Stimulated activated CD4-positive, alpha-beta T cell treated with anti-CD3 and anti-CD28 coated beads, TNF-alpha, amount 100 ng/mL, for 48 hours (primary cell): ENCODE measurements at regions not wholly inside any gene's neighbourhood (a gene's known extent, or its start where the extent isn't known, plus 50 kb on each side); places are given as distances from the start of the nearest gene placed in this dataset.
"Not testable (repeated sequence)": the region's sequence is repeated elsewhere in the genome, so short reads cannot be mapped to it uniquely, and the experiment has no call there.

Source experiments
- DNase-seq, 3 donors: peaks; one replicate each; pipeline ENCODE4 v3.0.0-alpha.2; 2020; ENCODE audit warnings: low read depth in 3 of 3

- no peak for DNase-seq
Measured at GRCh38 chr16:26717826-26718225, 348.9 kb upstream of the C16orf82 start.

- DNase-seq: no peak
Measured at GRCh38 chr16:26721290-26721689, 345.4 kb upstream of the C16orf82 start.

DNA sequence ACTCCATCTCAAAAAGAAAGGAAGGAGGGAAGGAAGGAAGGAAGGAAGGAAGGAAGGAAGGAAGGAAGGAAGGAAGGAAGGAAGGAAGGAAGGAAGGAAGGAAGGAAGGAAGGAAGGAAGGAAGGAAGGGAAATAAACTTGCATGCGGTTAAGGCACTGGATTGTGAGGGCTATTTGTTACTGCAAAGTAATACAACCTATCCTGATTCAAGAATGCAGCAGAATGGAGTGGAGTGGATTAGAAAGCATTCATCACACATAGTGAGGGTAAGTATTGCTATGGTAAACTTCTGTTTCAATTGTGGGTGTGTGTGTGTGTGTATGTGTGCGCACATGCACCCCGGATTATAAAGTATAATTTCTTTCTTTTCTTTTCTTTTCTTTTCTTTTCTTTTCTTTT is 344.8 kb upstream of the C16orf82 start:
- not testable (repeated sequence) for DNase-seq

- DNase-seq: no peak
Measured at GRCh38 chr16:26724189-26724588, 342.5 kb upstream of the C16orf82 start.

- DNase-seq: no peak
Measured at GRCh38 chr16:26727848-26728247, 338.9 kb upstream of the C16orf82 start.

DNA sequence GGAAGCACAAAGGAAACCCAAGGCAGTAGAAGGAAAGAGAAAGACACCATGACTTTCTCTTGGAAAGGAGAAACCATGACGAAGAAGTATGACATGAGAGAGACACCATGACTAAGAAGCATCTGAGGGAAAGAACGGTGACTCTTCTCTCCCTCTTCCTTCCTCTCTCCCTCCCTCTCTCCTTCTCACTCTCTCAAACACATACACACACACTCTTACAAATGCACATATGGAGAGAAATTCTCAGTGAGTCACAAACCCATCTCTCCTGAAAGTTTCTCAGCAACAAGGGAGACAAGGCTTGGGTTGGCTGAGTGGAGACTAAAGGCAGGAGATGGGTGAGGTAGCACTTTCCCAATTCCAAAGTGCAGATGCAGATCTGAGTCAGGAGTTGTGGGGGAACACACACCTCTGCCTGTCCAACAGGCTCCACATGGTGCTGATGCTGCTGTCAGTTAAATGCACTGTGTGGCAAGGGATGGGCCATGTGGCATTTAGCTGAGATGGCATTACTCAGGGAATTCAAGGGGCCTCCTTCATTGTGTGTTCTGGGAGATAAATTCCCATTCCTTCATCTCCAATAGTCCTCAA is 336.7 kb upstream of the C16orf82 start:
- DNase-seq: no peak

- DNase-seq: no peak
Measured at GRCh38 chr16:26731729-26732128, 335.0 kb upstream of the C16orf82 start.

DNA sequence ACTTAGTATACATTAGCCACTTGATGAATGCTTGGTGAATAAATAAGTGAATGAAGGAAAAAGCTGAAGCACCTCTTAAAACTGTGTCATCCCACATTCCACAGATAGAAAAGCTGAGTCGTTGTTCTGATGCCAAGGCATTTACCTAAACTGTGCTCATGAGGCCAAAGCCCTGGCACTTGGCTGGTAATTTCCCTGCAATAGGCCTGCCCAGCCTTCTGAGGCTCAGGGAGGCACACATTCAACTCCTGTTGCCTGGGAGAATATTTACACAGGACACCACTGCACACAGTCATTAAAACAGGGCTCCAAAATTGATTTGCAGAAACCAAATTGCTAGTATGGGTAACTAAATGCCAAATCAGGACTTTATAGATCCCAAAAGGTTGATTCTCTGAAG is 333.0 kb upstream of the C16orf82 start:
- no peak for DNase-seq

GRCh38 chr16:26735521-26735920 is 331.2 kb upstream of the C16orf82 start:
- no peak for DNase-seq

- DNase-seq: no peak
Measured at GRCh38 chr16:26736084-26736483, 330.6 kb upstream of the C16orf82 start.

DNA sequence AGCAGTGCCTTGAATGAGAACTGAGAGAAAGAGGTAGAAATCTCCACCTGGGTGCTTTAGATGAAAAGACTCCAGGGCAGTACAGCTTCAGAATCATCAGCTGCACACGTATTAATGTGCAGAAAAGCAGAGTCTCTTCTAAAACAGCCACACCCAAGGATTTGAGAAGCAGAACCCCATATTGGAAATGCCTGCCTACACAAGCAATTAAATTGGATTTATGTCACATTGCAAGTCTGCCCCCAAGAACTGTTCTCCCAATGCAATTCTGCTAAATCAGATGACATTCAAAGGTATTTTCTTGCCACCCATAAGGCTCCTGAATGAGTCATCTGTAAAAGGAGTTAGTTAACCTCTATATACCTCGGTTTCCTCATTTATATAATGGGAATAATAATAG is 326.0 kb upstream of the C16orf82 start:
- no peak for DNase-seq

- DNase-seq: no peak
Measured at GRCh38 chr16:26742040-26742439, 324.7 kb upstream of the C16orf82 start.

GRCh38 chr16:26744430-26744829 is 322.3 kb upstream of the C16orf82 start:
- no peak for DNase-seq

DNA sequence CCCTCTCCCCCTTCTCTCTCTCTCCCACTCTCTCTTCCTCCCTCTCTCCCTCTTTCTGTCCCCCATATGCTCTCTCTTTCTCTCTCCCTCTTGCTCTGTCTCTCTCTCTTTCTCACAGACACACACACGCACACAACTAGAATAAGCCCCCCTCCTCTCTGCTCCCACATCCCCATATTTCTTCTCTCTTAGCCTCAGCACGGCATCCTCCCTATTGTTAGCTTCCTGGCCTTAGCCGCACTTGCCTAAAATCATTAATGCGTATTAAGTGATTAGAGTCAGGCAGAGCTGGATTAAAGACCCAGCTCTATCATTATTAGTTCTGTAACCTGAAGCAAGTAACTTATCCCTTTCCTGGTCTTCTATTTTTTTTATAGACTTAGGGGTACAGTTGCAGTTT is 319.0 kb upstream of the C16orf82 start:
- no peak for DNase-seq

- no peak for DNase-seq
Measured at GRCh38 chr16:26749072-26749471, 317.7 kb upstream of the C16orf82 start.

DNA sequence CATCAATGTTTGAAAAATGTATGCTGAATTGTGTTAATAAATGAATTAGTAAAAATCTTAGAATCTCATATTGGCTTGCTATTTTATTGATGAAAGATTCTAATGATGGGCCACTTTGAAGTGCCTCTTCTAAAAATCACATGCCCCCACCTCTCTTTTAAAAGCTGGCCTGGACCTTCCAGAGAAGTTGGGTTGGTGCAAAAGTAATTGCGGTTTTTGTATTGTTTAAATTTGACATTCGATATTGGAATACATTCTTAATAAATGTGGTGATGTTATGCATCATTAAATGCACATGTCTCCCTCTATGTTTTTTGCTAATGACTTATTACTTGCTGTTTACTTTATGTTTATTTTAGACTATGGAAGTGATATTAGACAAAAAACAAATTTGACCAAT is 314.6 kb upstream of the C16orf82 start:
- DNase-seq: no peak

- no peak for DNase-seq
Measured at GRCh38 chr16:26756633-26757032, 310.1 kb upstream of the C16orf82 start.

DNA sequence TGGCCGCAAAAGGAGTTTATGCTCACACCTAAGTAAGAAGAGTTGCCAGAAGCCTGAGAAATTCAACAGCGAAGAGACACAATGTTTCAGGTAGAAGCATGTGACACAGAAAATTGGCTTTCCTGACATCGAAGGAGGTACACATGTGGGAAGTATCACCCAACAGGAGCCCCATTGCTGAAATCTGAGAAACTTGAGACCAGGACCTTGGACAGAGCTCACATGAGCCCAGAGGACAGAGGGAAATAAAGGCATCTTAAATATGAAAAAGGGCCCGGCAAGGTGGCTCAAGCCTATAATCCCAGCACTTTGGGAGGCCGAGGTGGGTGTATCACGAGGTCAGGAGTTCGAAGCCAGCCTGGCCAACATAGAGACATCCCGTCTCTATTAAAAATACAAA is 304.1 kb upstream of the C16orf82 start:
- DNase-seq: no peak

DNA sequence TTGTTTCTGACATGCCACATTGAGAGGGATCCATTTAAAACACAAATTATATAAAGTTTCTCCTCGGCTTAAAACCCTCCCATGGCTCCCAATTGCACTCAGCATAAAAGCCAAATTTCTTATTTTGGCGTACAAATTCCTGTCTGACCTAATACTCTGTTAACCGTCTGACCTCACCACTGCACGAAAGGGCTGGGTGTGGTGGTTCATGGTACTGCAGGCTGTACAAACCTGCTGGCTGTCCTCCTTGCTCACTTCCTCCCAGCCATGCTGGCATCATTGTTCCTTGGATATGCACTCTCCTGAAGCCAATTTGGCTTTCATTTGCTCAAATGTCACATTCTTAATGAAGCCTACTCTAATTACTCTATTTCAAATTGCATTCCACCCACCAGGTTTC is 301.6 kb upstream of the C16orf82 start:
- DNase-seq: no peak

- DNase-seq: no peak
Measured at GRCh38 chr16:26768385-26769010, 298.2 kb upstream of the C16orf82 start.

GRCh38 chr16:26770547-26770946 is 296.2 kb upstream of the C16orf82 start:
- no peak for DNase-seq

- no peak for DNase-seq
Measured at GRCh38 chr16:26772503-26772902, 294.2 kb upstream of the C16orf82 start.

GRCh38 chr16:26777821-26778220 is 288.9 kb upstream of the C16orf82 start:
- DNase-seq: no peak

- no peak for DNase-seq
Measured at GRCh38 chr16:26787924-26788323, 278.8 kb upstream of the C16orf82 start.
